8988T (cell line): ENCODE measurements at regions not wholly inside any gene's neighbourhood (a gene's known extent, or its start where the extent isn't known, plus 50 kb on each side); places are given as distances from the start of the nearest gene placed in this dataset.
"Not testable (repeated sequence)": the region's sequence is repeated elsewhere in the genome, so short reads cannot be mapped to it uniquely, and the experiment has no call there.

Experiments used
- DNase-seq: peaks from one replicate; pipeline ENCODE4 v3.0.0; 2011

DNA sequence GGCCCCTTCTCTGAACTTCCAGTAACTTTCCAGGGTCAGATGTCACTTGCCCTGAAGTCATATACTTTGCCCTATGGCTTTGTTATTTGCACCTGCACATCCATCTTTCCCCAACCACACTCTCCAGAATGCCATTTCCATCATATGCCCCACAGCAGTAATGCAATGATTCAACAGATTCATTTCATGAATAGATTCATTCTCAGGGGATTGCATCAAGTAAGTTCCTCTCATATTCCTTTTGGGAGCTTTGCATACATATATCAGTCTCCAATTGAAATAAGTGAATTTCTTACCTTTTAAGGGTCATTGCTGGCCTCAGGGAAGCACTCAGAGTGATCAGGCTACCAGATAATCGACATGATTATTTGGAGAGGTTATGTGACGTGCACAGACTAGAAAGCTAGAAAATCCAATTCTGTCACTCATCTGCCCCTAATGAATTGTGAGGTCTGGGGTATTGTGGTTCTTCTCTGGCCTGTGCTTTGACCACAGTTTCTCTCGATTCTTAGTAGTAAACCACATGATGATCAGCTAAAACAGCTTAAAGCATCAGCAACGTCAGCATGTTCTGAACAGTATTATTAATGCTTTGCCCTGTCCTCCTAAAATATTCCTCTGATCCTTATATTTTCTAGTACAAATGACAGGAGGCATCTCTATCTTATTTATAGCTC lies 179.9 kb downstream of the ATPSCKMT start:
- DNase-seq: no peak

DNA sequence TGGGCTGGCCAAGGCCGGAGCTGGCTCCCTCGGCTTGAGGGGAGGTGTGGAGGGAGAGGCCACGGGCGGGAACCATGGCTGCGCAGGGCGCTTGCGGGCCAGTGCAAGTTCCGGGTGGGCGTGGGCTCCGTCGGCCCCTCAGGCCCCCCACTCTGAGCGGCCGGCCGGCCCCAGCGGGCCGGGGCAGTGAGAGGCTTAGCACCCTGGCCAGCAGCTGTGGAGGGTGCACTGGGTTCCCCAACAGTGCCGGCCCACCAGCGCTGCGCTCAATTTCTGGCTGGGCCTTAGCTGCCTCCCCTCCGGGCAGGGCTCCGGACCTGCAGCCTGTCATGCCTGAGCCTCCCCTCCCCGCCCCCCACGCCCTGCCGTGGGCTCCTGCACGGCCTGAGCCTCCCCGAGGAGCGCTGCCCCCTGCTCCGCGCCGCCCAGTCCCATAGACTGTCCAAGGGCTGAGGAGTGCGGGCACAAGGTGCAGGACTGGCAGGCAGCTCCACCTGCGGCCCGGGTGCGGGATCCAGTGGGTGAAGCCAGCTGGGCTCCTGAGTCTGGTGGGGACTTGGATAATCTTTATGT lies 184.2 kb downstream of the ATPSCKMT start:
- DNase-seq: no peak

DNA sequence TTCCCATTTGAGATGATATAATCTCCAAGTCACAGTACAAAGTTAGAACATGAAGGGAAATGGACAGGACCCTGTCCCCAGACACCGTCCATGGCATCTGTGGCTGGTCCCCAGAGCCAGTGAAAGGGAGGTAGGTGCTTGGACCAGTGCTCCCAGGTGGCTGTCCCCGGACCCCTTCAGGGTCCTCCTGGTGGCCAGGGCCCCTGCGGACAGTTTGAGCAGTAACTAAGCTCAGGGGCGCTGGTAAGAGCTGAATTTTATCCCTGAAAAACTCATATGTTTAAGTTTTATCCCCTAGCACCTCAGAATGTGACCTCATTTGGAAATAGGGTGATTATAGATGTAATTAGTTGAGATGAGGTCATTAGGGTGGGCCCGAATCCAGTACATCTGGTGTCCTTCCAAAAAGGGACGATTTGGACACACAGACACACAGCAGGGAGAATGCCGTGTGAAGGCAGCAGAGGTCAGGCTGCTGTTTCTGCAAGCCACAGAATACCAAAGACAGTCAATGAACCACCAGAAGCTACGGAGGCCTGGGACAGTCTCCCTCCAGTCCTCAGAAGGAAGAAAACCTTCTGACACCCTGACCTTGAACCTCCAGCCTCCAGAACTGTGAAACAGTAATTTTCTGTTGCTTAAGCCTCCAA lies 185.0 kb downstream of the ATPSCKMT start:
- no peak for DNase-seq

DNA sequence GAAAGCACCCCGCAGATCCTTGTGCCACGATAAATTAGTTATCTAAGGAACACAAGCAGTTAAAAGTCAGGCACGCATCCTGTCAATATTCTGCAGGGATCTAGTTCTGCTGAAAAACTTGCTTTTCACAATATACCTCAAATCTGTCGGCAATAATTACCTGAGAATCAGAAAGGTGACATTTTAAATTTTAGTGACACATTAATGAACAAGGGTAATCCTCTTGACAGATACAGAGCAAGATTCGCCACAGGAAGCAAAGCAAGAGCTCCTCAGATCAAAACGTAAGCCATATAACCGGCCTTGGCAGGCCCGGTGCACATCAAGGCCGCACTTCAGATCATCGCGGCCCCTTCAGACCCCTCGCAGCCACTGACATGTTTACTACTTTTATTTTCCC lies 185.7 kb downstream of the ATPSCKMT start:
- DNase-seq: no peak

DNA sequence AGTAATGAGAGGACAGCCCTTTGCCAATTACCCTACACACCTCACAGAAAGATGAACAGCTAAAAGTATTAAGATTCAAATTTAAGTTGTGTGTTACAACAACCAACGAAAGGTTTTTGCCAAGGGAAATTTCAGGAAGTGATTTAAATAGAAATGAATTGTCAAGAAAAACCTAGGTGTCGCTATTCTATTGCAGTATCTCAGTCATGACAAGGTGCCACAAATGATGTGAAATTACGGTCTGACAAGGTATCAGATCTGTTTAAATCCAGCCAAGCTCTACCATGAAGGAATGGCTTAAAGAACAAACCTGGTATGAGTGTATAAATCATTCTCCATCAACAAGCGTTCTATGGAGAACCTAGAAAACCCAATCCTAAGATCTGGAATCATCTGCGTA lies 189.7 kb downstream of the ATPSCKMT start:
- DNase-seq: no peak

DNA sequence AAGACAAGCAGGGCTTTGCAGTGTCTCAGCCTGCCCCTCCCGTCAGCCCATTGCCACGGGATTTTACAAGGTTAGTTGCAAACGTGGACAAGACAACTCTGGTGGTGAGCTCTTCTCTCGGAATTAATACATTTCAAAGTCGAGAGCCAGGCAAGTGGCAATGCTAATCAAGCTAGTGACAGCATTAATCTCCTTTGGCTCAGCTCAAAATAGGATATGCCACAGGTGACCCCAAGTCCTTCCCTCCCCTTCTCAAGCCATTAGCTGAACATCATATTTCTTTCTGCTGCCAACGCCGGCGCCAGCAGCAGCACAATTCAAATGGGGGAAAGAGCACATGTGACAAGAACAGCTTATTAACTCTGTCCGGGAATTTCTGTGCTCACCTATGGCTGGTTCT lies 190.1 kb downstream of the ATPSCKMT start:
- no peak for DNase-seq

DNA sequence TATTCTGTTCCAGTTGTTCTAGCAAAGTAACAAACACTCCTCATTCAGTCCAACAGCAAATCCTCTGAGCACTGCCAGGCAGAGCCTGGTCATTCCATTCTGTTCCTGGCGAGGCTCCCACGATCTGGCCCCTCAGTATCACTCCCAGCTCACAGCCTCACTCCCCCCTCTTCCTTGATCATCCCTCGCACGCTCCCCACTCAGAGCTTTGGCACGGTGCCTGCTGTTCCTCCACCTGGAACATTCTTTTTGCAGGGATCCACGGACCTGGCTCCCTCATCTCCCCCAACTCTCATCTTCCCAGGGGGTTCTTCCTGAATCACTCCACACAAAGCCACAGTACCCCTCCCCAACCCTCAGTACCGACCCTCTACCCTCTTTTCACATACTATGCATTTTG lies 192.3 kb downstream of the ATPSCKMT start:
- DNase-seq: no peak

DNA sequence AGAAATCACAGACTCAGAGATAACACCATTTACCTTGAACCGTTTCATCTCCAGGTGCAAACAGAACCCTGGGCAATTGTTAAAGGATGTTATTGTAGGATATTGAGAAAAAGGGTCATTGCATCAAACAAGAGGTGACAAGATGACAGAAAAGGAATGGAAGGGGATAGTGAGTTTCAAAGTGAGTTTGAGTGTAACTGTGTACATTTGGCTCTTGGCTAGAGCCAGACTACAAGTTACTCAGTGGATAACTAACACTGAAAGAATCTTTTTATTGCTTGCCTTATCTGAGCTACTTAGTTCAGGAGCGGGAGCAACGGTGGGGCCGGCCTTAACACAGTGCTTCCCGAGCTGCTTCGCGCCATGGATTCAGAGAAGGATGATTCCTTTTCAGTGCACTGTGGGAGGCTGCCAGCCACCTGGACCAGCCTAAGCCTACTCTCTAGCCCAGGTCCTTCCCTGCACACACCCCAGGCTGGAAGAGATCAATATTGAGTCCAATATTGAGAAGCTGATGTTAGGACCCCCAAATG lies 193.4 kb downstream of the ATPSCKMT start:
- no peak for DNase-seq

DNA sequence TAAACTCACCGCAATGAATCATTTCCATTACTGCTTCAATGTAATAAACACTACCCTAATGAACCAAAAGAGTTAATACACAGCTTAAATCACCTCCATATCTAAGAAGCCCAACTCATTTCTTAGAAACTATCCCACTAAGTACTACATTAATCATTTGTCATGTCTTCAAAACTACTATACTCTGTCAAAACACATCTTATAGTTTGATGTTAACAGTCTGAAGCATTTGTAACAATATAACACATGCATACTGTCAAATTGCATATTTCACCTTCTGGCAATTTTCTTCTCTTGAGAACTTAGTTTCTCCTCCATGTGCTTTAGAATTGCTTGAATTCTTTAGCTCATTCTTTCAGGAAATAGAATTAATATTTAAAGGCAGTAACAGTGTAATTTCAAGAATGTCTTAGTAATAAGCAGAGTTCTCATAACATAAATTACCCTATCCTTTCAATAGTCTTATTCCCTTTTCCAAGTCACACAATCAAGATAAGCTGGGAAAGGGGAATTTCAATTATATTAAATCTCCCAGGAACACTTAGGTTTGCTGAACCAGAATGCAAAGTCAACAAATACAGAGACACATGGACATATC lies 199.7 kb downstream of the ATPSCKMT start:
- DNase-seq: no peak

DNA sequence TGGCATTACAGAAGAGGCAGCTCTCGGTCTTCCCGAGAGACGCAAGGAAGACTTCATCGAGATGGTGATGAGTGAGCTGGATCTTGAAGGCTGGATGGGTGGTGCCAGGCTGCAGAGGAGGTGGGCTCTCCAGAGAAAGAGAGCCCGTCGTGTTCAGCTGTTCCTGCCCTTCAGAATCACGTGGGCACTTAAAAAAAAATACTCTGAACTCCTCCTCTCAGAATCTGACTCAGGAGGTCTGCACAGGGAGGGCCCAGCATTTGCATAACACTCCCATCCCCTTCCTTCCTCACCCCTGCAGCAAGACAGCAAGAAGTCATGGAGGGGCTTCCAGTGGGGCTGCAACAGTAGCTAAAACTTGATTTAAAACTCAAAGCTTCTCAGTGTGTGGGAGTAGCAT lies 203.0 kb downstream of the ATPSCKMT start:
- DNase-seq: no peak

DNA sequence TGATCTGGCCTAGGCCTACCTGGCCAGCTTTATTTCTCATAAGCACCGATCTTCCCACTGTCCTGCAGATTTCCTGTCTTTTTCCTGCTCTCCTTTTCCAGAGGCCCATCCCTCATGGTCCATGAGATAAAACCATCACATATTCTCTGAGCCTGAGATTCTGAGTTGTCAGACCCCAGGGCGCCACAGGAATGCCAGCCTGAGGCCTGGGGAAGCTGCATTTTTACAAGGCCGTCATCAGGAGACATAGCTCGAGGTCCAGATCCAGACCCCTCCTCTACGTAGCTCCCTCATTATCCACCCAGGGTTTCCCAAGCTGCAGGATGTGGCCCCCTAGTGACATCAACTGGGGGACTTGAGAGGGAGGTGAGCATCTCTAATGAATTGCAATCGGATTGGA lies 204.3 kb downstream of the ATPSCKMT start:
- DNase-seq: no peak

DNA sequence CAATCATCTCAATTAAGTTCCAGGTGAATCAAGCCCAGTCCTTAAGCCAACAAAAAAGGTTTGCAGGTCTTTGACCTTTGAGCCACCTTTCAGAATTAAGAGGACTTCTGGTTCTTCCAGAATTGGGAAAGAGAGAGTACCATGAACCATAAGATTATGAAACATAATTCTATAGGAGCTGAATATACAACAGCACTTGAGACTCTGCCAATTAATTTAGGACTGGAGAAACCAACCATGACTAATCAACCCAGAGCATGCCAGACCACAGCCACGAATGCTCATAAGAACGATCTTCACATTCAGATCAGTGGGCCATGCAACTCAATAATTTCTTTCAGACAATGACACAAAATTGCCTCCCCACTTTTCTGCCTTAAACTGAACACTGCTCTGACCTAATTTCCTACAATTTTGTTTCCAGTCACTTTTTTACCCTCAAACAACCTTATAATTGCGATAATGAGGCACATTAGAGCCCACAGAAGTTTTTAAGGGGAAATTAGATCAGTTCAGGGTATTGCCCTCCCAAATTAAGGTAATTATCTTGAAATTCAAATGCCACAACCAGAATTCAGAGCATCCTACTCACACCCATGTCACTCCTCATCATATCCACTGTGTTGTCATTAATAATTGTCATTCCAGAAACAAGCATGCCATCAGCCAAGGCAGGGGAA lies 213.4 kb downstream of the ATPSCKMT start:
- DNase-seq: no peak

DNA sequence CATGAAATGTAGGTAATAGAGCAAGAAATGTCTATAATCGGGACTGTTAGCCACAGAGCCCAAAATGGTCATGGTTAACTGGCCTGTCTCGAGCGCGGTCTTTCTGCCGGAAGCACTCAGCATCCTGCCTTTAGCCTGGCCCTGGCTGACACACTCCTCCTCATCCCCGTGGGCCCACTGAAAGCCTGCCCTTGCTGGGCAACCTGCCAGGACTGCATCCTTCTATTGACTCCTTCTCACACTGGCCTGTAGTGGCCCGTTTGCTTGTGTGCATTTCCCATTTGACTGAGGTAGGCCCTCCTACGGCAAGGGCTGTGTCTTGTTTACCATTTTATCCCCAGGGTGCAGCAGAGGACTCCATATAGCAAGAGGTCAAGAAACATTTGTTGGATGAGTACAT lies 215.7 kb downstream of the ATPSCKMT start:
- no peak for DNase-seq

DNA sequence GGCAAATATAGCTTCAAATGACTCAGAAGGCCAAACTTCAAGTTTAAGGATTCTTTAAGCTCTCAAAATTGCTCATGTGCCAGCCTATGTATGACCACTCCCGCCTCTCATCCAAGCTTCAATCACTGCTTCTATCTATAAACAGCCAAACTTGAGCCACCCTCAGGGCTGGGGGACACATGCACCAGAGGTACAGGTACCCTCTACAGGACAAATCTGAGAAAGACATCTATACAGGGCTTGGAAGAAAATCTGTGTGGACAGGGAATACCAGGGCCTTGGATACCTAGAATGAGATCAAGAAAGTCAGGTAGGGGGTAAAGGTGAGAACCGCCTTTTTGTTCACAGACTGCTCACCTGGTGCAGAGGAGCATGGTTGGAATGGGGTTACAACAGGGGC lies 217.9 kb downstream of the ATPSCKMT start:
- DNase-seq: no peak

DNA sequence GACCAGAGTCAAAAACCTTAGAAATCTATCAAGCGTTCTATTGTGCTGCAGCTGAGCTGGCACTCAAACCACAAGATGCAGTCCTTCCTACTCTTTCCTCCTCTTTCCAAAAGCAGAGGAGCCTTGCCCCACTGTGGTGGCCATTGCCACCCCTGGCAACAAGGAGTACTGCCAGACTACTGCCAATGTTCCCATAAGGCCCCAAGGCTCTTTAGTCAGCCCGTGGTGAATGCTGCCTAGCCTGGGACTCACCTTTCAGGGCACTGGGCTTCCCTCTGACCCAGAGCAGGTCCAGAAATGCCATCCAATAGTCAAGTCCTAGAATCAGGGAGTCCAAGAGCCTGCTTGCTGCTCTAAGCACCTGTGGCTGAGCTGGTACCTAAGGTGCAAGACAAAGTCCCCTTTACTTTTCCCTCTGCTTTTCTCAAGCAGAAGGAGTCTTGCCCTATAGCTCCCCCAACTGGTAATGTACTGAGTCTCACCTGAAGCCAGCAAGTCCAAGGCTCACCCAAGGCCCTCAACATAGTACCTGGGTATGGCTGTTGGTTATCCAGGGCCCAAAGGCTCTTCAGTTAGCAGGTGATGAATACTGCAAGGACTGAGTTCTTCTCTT lies 219.4 kb downstream of the ATPSCKMT start:
- no peak for DNase-seq

DNA sequence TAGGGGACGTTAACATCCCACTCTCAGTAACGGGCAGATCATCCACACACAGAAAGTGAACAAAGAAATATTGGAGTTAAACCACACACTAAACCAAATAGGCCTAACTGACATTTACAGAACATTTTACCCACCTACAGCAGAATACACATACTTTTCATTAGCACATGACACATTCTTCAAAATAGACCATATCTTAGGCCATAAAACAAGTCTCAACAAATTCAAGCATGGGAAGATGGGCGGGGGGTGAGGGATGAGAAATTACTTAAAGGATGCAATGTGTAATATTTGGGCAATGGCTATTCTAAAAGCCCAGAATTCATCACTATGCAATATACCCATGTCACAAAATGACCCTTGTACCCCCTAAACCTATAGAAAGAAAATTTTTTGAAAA lies 226.2 kb downstream of the ATPSCKMT start:
- no peak for DNase-seq

DNA sequence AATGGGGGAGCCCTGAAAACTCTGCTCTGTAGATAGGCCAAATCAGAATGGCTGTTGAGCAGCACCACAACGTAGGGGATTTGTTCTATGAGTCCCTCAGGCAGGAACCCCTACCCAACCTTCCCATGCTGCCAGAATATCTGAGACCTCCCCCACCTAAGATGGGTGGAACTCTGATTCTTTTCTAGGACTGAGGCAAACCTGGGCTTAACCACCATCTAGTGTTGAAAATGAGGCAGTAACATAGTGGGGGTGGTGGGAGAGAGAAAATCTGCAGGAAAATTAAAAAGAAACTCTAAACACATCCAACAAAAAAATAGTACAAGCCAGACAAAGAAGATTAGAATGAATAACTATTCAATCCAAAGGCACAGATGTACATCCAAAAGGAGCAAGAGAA lies 228.4 kb downstream of the ATPSCKMT start:
- no peak for DNase-seq

DNA sequence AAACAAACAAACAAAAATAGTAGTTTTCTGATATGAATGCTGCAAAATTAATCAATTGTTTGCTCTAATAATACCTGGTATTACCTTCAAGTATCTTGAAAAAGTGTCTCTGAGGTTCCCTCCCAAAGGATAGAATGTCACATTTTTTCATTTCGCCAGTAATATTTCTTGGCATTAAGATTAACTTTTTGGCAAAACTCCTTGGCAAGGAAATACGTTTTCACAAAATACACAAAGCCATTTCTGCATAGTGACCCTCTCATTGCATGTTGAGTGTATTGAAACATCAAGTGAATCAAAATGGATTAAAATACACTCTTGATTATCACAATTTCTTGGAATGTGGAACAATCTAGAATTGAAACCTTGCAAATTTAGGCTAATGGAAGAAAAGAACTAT lies 230.5 kb downstream of the ATPSCKMT start:
- DNase-seq: no peak

DNA sequence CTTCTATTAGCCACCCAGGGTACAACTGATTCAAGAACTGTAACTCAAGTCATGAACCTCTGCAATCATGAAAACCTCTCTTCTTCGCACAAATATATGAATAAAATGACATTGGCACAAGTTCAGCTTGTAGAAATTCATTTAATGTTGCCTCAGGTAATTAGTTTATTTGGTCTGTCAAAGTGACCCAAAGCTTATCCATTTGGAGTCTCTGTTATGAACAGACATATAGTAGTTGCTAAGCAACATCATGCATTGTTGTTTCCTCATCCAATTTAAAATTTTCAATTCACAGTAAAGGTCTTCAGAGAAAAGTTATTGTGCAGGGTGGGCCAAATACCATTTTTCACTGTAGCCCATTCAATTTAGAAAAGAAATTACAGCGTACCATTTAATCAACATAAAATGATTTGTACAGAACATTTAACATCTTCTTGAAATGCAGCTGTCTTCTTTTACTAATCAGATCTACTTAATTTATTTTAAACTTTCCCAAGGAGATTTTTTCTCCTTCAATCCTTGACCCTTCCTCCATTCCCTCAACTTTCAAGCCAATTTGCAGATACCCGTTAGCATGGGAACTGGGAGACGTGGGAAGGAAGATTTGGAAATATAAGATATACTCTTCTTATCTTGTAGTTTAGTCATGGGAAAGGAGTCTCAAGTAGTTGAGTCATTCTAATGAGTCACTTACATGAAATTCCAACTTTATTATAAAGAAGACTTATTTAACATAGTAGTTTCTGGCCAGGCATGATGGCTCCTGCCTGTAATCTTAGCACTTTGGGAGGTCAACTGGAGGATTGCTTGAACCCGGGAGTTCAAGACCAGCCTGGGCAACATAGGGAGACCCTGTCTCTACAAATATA lies 231.3 kb downstream of the ATPSCKMT start:
- DNase-seq: no peak

DNA sequence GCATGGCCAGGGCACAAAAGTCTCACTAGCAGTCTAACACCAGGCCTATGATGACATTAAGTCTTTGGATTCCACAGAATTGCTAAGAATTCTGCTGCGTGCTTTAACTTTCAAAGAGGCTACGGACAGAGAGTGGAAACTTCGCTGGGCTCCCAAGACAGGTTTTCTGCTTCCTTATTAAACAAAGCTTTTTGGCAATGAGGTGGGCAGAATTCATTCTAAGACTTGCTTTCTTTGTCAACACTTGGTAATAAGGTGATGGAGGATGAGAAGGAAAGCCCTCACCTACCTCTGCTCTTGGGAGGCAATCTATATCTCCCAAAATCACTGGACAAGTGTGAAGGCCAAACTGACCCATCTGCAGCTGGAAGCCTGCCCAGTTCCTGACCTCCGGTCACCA lies 231.9 kb downstream of the ATPSCKMT start:
- DNase-seq: no peak

DNA sequence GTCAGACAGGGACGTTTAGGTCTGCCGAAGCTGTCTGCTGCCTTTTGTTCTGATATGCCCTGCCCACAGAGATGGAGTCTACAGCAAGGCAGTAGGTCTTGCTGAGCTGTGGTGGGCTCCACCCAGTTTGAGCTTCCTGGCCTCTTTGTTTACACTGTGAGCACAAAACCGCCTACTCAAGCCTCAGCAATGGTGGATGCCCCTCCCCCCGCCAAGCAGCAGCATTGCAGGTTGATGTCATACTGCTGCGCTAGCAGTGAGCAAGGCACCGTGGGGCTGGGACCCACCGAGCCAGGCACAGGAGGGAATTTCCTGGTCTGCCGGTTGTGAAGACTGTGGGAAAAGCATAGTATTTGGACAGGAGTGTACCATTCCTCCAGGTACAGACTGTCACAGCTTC lies 233.1 kb downstream of the ATPSCKMT start:
- DNase-seq: not testable (repeated sequence)

DNA sequence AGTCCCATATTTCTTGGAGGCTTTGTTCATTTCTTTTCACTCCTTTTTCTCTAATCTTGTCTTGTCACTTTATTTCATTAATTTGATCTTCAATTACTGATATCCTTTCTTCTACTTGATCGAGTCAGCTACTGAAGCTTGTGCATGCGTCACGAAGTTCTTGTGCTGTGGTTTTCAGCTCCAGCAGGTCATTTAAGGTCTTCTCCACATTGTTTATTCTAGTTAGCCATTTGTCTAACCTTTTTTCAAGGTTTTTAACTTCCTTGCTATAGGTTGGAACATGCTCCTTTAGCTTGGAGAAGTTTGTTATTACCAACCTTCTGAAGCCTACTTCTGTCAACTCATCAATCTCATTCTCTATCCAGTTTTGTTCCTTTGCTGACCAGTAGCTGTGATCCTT lies 234.0 kb downstream of the ATPSCKMT start:
- DNase-seq: not testable (repeated sequence)
